Activated naive CD4-positive, alpha-beta T cell treated with anti-CD3 and anti-CD28 coated beads, Interleukin-2, amount 50 U/mL, for 16 hours (primary cell): ENCODE measurements at regions not wholly inside any gene's neighbourhood (a gene's known extent, or its start where the extent isn't known, plus 50 kb on each side); places are given as distances from the start of the nearest gene placed in this dataset.
A peak's percentile ranks its signal among the peaks of the same experiment; 100 is the strongest.
"Not testable (repeated sequence)": the region's sequence is repeated elsewhere in the genome, so short reads cannot be mapped to it uniquely, and the experiment has no call there.

Experiments used
- DNase-seq: peaks from one replicate; pipeline ENCODE4 v3.0.0-alpha.2; 2020

- DNase-seq: no peak
These were observed 493.6 kb downstream of the PCNX1 start for GRCh38 chr14:71400871-71401321.

GRCh38 chr14:71402415-71402814 is 495.2 kb downstream of the PCNX1 start:
- DNase-seq: not testable (repeated sequence)

- peak; percentile 13 for DNase-seq
These were observed 496.4 kb downstream of the PCNX1 start for GRCh38 chr14:71403656-71404055.

DNA sequence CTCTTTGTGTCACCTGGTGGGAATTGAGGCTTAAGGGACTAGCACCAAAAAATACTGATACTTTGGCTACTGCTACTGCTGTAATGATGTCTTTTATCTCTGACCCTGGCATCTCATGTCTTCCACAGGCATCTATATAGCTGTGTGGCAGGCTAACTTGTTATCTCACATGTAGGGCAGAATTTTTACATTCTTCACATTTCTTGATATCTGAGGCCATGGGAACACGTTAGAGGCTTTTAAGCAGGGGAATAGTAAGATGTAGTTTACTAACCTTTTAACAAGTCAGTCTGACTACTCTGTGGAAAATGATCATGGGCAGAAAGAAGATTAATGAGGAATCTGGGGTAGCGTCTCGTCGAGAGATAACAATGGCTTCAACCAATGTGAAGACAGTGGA is 498.4 kb downstream of the PCNX1 start:
- DNase-seq: no peak

DNA sequence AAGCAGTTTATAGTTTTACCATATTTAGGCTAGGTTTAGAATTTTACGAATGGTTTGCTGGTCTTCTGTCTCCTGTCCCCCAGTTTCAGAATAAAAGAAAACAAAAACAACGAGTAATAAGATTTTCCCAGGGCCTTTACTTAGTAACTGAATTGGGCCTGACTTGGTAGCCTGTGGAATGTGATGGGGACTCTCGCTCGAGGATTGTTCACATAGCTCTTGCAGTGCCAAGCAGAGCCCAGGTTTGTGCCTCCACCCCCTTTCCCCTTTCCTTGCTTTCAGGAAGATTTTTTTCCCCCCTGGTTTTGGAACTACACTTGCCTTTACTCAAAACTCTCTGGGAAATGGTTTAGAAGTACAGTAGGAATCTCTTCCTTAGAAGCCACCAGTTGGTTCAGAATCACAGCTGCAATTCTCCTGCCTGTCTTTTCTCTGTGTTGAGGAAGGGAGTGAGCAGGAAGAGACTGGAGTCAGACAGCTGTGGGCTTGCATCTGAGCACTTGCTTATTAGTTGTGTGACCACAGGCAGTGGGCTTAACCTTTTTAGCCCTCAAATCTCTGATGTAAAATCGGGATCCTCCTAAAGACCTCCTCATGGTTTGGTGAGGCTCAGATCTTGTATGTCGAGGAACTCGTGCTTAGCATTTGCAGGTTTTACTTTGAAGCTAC is 501.2 kb downstream of the PCNX1 start:
- no peak for DNase-seq

GRCh38 chr14:71410578-71411284 is 503.5 kb downstream of the PCNX1 start:
- DNase-seq: no peak

- no peak for DNase-seq
These were observed 504.0 kb downstream of the PCNX1 start for GRCh38 chr14:71411285-71411595.

- no peak for DNase-seq
These were observed 504.5 kb downstream of the PCNX1 start for GRCh38 chr14:71411738-71412137.

GRCh38 chr14:71414631-71415403 is 507.6 kb downstream of the PCNX1 start:
- no peak for DNase-seq

DNA sequence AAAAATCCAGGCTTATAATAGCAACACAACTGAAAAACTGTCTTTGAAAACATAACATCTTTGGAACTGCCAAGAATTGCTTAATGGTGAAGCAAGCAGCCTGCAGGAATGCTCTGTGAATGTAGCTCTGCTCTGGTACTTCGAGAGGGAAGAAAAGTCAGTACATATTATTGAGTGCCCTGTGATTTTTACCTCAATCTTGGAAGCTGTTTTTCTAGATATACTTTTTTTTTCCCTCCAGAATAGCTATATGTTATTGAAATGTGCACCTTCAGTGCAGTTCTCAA is 508.1 kb downstream of the PCNX1 start:
- DNase-seq: no peak

GRCh38 chr14:71416392-71416791 is 509.1 kb downstream of the PCNX1 start:
- DNase-seq: no peak

GRCh38 chr14:71418532-71419245 is 511.4 kb downstream of the PCNX1 start:
- DNase-seq: no peak

DNA sequence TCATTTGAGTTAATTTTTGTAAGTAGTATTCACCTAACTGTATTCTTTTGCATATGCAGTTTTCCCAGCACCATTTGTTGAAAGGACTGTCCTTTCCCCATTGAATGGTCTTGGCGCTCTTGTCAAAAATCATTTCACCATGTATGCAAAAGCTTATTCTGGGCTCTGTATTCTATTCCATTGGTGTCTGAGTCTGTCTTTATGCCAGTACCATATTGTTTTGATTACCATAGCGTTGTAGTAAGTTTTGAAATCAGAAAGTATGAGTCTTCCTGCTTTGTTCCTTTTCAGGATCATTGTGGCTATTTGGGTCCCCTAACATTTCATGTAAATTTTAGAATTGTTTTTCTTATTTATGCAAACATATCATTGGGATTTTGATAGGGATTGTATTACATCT is 508.7 kb upstream of the RGS6 start:
- DNase-seq: no peak

- no peak for DNase-seq
These were observed 507.3 kb upstream of the RGS6 start for GRCh38 chr14:71424941-71425340.

GRCh38 chr14:71426001-71426400 is 506.2 kb upstream of the RGS6 start:
- no peak for DNase-seq

GRCh38 chr14:71429902-71430301 is 502.3 kb upstream of the RGS6 start:
- no peak for DNase-seq

- DNase-seq: no peak
These were observed 501.9 kb upstream of the RGS6 start for GRCh38 chr14:71430321-71430677.

DNA sequence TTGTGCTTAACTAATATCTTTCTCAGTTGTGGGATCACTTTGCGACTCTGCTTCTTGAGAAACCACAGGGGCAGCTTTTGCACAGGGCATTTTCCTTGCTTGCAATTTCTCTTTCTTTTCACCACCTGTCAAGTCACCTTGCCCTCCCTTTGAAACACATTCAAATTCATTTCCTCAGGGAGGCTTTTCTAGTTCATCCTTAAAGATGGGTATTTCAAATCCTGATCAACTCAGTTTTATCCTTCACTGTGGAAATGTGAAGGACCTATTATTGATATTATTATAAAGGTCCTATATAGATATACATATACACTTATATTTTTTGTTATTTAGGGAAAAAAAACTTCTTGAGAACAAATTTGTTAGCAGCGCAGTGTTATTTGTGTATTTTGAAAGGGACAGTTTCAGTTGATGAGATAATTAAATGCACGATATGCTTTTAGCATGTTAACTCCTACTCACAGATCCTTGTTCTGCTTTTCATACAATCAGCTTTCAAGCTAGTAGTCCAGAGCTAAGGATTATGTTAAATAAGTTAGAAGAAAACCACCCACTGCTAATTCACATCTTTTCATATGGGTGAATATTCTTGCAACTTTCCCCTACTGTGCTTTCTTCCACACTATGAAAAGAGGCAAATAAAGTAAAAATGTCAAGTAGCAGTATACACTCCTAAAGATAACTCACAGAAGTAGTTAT is 501.4 kb upstream of the RGS6 start:
- no peak for DNase-seq

DNA sequence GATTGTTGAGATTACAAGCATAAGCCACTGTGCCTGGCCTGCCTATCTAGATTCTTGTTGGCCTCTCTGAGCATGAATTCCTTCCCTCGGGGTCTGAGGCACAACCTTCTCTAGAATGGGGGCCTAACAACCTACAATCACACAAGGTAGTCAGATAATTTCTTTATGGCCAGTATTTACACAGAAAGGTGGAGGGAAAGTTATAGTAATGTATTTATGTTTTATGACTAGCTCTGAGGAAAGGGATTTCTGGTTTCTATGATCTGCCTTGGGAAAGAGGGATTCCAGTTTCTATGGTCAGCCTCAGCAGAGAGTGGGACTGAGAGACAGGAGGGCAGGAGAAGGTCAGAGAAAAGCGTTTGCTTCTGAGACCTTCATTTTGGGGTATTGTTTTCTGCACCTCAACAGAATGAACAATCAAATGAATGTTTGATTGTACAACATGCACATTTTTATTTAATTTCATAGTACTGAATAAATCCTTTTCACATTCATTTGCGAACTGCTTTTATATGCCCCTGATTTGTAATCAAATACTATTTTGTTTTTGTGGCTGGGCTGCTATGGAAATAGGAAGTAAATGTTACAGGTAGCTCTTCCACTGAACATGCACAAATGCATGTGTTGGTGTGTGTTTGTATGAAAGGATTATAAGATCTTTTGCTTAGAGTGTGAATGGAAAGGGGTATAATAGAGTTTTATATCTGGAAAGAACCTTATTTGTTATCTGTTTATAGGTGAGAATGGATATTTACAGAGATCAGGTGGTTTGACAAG is 499.7 kb upstream of the RGS6 start:
- no peak for DNase-seq

DNA sequence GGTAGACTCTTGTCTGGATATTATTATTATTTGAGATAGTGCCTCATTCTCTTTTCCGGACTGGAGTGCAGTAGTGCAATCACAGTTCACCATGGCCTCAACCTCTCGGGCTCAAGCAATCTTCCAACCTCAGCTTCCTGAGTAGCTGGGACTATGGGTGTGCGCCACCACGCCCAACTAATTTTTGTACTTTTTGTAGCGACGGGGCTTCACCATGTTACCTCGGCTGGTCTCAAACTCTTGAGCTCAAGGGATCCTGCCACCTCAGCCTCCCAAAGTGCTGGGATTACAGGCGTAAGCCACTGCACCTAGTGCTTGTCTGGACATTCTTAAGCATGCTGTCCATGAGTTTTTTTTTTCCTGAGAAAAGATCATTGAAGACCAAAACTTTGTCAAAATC is 498.9 kb upstream of the RGS6 start:
- no peak for DNase-seq

DNA sequence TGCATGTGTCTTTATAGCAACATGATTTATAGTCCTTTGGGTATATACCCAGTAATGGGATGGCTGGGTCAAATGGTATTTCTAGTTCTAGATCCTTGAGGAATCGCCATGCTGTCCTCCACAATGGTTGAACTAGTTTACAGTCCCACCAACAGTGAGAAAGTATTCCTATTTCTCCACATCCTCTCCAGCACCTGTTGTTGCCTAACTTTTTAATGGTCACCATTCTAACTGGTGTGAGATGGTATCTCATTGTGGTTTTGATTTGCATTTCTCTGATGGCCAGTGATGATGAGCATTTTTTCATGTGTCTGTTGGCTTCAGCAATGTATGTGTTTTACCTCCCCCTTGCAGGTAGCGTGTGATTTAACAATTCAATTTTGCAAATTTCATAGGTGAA is 496.6 kb upstream of the RGS6 start:
- not testable (repeated sequence) for DNase-seq

DNA sequence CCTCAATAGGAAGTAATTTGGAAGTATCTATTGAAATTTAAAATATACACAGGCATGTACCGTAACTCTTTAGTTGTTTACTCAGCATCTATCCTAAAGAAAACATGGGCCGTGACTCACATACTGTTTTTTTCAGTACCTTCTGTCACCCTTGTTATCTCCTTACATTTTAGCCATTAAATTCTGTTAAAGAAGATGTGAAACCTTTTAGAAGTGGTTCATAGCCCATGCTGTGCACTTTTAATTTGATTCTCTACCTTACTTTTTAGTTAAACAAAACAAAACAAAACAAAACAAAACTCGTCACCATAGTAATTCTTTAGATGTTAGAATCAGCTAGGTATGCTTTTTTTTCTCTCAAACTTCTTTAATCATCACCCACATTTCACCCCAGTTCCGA is 494.4 kb upstream of the RGS6 start:
- no peak for DNase-seq
